NCI-H2196 treated with DMSO at 0.1 percent for 48 hours (cell line): ENCODE measurements at regions not wholly inside any gene's neighbourhood (a gene's known extent, or its start where the extent isn't known, plus 50 kb on each side); places are given as distances from the start of the nearest gene placed in this dataset.

Source experiments
- DNase-seq: peaks from one replicate; lab custom pipeline; 2025; ENCODE audit not compliant: unreplicated experiment; lab: John Stamatoyannopoulos, UW

DNA sequence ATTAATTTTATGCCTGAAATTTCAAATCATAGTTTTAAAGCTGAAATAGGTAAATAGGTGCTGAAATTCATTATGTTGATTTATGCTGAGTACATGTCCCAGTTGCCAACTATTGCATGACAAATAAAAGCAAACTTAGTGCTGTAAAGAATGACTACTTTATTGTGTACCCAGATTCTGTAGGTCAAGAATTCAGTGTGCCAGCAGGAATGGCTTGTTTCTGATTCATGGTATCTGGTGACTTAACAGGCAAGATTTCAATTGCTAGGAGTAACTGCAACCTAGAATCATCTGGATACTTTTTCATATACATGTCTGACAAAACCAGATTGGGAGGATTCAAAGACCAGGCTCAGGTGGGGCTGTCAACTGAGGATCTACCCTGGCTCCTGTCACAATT is 678.4 kb upstream of the ADAMTS5 start:
- DNase-seq: no peak

DNA sequence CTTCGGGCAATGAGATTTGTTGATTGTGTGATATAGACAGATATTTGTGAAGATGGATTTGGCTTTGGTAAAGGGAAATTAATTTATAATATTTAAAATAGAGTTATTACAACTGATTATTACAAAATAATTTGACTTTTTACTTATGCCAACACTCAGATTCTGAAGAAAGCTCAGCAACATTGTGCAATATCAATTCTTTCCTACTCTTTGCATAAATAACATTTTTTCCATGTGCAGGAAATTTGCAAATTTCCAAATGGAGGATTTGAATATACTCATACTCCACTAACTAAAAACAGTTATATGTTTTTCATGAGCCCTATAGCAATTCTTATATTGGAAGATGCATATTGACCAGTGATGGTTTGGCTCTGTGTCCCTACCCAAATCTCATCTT is 676.4 kb upstream of the ADAMTS5 start:
- no peak for DNase-seq

DNA sequence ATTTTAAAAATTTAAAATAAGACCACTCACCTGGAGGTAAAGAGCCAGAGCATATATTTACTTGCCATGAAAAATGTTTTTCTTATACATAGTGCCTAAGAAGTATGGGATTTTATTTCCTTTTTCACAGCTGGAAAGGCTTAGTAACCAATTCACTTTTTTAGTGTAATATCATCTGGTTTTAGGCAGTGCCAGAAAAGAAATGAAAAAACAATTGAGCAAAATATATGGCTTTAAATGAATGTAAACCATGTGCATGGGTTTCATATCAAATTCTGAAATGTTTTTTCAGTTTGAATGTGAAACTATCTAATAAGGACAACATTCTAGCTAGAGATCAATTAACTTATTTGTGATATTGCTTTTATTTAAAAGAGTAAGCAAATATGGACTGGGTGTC is 672.4 kb upstream of the ADAMTS5 start:
- DNase-seq: no peak

DNA sequence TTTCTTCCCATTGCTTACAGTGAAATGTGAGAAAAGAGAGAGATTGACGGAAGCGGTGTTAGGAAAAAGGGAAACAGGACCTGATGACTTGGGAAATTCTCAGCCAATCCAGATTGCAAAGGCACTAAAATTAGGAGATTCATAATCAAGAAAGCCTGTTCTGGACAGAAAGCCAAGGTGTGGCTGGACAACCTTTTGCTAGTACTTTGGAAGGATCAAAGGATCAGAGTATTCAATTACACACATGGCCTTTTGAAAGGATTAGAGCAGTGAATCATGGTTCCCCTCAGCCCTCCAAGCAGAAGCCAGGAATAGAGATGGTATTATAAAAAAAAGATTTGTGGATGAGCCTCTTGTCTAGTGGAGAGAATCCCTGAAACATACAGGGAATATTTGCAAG is 669.8 kb upstream of the ADAMTS5 start:
- no peak for DNase-seq

DNA sequence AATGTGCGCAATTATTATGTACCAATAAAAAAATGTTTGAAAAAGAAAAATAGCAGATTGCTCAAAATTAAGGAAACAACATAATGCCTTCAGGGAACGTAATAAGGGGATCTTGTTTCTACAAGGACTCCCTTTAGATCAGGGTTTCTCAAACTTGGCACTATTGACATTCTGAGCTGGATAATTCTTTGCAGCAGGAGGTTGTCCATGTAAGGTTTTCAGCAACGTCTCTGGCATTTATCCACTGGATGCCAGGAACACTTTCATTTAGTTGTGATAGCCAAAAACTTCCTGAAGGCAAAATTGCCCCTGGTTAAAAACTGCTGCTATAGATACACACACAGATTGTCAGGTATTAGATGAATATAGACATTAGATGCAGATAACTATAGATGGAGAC is 666.7 kb upstream of the ADAMTS5 start:
- no peak for DNase-seq

DNA sequence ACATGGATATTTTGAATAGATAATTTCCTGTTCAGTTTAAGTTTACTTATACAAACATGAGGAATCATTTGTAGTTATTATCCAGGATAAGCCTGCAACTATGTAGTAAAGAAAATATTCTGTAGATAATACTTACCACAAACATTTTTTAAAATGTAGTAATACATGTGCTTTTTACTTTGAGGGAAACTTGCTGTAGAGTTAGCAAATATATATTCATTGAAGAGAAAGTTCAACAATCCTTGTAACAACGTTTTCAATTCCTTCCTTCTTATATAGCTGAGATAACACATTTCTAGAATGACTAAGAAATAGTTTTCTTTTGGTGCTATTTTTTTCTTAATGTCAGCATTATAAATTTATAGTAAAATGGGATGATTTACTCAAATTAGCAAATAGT is 664.6 kb upstream of the ADAMTS5 start:
- no peak for DNase-seq

DNA sequence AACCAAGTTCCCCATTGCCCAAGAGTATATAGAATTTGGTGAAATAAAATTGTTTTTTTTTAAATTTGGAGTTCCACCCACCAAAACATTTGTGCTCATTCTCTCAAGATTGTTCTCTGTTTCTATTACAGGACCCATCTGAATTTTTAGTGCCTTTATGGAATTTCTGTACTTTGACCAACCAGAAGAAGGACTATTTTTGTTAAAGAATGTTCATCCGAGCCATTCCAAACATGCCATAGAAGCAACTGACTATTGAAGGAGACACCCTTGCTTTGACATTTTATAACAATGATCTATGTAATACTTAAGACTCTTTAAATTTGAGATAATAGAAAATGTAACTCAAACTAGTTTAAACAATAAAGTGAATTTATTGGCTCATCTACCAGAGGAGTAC is 655.7 kb upstream of the ADAMTS5 start:
- DNase-seq: no peak

DNA sequence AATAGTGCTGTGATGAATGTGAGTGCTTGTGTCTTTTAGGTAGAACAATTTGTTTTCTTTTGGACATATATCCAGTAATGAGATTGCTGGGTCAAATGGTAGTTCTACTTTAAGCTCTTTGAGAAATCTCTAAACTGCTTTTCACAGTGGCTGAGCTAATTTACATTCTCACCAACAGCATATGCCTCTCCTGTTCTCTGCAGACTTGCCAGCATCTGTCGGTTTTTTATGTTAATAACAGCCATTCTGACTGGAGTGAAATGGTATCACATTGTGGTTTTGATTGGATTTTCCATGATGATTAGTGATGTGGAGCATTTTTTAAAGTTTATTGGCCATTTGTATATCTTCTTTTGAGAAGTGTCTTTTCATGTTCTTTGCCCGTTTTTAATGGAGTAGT is 647.3 kb upstream of the ADAMTS5 start:
- DNase-seq: no peak

DNA sequence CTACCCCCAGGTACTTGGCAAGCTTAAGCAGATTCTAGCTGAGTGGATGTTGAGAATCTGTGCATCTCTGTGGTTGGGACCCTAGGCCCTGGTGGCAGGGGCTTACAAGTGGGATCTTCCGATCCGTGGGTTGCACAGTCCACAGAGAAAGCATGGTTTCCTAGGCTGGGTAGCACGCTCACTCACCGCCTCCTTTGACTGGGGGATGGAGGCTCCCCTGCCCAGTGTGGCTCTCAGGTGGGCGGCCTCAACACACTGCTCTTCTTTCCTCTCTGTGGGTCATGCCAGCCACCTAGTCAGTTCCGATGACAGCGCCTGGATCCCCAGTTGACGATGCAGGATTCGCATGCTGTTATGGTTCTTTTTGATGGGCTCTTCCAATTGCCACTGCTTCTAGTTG is 639.5 kb upstream of the ADAMTS5 start:
- no peak for DNase-seq

DNA sequence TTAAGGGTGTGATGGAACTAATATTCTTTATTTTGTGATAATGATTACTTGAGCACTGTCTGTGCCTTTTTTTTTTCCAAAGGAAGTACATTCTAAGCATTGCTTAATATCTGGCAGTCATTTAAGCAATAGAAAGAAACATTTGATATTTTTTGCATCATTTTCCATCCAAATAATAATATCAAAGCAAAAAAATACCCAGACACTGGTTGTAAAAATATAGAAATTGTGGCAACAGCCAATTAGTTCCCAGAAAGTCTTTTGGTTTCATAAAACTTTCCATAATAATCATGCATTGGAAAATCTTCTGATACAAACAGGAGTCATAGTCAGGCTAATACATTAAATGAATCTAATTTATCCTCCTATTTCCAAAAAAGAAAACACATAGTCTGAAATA is 629.3 kb upstream of the ADAMTS5 start:
- no peak for DNase-seq

DNA sequence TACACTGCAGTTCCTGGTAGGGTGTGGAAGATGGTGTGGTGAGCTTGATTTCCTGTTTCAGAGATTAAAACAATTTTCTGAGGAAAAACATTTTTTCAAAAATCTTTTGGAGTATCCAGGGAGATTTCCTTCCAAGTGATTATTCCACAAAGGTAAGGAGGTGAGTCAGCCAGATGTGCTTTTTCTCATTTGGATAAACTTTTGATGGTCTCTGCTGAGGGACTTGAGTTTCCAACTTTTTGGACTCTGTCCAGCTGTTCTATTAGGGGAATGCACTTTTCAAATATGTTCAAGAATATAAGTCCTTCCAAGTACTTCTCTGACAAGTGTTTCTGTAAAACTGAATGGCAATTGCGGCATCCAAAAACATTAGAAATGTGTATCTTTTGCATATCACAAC is 628.8 kb upstream of the ADAMTS5 start:
- no peak for DNase-seq

DNA sequence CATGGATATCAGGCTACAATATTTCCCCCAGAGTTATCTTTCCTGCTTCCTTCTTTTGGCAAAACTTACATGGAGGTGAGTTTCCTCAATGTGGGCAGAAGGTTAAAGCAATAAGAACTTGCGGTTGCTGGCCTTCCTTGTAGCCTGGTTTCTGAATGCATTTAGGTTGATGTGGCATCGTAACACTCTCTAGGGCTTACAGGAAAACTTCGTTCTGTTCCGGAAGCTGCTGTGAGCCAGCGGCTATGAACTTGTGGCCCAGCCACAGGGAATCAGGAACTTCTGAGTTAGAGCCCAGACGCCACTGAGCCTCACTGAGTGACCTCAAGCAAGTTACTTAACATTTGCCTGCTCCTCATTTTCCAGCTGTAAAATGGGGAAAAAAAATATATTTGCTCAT is 623.4 kb upstream of the ADAMTS5 start:
- DNase-seq: no peak

DNA sequence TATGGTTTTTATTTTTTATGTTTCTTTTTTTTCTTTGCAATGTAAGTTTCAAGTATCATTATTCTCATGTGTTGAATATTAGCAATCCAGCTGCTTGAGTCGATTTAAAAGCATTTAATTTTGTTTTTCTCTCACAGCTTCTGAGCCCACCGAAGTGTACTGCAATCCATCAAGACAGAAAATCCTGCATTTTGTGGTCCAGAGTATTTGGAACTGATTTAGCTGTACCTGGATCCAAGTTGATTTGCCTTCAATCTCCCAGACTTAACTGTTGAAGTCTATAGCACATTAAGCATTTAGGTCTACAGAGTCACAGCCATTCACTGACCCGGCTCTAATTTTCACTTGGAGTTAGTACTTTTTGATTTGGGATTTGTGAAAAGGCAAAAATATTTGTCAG is 622.9 kb upstream of the ADAMTS5 start:
- no peak for DNase-seq

DNA sequence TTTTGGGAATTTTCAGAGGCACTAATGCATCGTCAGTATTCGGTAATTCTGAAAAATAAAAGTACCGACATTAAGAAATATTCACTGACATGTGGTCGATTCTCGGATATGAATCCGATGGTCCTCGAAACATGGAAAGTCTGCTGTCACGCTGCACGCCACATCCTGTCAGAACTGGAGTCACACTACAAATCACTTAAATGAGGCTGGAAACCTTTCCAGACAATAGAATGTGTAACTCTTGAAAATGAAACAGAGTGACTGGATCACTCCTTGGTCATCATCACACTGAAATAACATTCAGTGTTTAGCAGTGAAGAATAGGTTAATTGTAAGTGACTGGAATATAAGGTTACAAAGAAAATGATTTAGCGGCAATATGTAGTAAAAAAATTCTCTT is 620.1 kb upstream of the ADAMTS5 start:
- no peak for DNase-seq

DNA sequence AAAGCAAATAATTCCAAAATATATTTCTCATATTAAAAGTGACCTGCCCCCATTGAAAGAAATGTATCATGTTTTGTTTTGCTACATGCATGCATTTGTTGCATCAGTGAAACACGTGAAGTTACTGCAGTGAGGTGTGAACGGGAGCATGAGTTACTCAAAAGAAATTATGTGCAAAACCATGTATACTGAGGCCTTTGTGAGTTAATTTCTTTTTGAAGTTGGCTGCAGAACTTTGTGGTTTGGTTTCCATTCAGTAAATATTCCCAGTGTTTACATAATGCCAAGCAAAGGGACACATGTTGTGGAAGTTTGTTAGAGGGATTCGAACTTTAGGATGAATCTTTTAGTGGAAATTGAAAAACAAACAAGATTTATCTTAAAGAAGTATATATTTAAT is 619.4 kb upstream of the ADAMTS5 start:
- DNase-seq: no peak

DNA sequence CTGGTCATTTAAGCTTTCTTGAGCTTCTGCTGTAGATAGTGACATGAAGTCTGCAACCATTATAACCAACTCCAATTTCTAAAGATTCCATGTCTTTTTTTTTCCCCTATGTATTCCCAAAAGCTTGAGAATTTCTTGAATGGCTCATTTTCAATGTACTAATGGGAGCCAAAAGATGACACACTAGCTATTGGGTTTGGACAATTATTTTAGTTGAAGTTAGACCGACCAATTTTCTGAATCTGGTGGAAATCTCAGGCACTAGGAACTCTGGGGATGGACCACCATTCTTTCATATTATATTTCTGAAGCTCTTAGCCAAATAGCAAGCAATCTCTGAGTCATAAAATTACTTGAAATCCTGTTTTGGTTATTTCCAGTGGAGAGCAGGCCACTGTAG is 617.4 kb upstream of the ADAMTS5 start:
- DNase-seq: no peak

DNA sequence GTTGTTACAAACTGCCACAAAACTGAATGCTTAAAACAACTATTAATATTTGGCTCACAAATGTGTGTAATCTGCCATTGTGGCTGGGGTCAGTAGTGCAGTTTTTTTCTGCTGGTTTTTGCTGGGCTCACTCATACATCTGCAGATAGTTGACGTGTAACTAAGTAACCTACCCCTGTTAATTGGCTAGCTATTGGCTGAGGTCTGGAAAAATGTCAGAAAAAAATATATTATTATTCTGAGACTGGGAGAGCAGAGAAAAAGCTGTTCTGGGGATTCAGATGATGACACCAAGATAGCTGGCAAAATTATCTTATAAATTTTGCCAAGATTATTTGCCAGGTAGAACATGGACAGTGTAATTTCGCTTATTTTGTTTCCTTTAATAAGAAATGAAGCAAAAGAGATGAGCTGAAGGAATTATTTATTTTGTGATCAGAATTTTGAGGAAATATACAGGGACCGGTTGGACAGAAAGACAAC is 616.1 kb upstream of the ADAMTS5 start:
- DNase-seq: no peak

DNA sequence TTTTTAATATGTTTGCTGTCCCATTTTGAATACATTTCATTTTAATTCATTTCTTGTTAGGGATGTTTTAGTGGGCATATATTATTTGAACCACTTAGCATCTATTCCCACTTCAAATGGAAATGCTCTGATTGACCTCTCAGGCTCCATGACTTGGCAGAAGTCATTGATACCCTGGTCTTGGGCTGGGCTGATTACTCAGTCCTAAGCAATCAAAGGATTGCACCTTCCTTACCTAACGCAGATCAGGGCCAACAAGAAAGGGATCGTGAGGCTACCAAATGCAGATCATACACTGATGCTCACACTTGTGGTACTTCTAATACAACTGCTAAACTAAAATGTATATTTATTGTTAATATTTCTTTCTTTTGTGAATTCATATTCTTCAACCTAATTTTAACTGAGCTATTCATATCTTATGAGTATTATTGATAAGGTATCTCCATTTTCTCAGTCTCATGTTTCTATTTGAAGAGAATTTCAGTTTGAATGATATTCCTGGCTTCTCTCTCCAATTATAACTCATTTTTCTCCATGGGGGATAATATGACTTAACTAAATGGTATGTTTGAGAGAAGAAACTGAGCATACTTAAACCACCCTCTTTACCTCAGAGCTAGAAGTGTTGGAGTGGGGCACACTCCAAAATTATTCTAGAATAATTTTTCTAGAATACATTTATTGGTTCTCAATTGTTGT is 615.5 kb upstream of the ADAMTS5 start:
- no peak for DNase-seq

DNA sequence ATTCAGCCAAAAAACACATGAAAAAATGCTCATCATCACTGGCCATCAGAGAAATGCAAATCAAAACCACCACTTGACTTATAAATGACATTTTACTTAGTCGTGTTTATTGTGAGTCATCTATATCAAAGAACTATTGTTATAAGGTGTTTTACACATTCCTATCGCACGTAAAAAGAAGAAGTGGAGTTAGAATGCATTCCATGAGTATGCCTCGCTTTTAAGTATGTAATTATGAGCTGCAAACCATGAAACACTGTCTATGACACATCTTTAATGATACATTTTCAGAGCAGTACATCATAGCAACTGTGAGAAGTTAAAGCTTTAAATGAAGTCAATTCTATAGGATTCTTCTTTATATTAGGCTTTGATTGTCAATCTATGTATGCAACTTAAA is 614.3 kb upstream of the ADAMTS5 start:
- no peak for DNase-seq

DNA sequence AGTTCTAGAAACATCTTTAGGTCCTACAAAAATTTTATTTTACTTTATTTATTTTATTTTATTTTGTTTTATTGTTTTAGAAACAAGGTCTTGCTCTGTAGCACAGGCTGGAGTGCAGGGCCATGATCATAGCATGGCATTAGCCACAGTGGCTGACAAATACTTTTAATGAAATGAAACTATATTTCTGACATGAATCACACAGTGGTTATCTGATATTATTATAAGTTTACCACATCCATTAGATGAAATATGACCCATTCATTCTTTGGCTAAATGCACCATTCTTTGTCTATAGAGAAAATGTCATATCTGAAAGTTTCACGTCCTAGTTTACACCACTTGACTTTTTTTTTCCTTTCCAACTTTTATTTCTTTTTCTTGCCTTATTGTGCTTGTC is 613.4 kb upstream of the ADAMTS5 start:
- no peak for DNase-seq

DNA sequence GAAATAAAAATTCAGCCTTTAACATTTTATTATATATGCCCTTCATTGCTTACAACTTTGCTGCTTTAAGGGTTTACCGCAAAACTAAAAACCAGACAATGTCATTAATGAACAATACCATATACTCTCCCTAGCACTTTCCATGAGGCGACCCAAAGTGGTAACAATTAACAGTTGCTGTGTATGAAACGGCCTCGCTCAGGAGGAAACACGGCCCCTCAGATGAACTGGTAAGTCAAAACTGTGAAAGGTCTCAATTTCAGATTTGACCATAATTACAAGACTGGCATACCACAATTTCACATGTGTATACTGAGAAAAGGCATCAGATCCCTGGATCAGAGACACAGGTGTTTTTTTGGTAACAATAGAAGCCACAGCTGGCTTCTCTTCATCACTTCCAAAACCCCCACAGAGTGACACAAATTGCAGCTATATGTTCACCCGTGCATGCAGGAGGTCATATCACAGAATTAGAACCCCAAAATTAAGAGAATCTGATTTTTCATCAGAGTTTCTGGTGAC is 611.9 kb upstream of the ADAMTS5 start:
- no peak for DNase-seq

DNA sequence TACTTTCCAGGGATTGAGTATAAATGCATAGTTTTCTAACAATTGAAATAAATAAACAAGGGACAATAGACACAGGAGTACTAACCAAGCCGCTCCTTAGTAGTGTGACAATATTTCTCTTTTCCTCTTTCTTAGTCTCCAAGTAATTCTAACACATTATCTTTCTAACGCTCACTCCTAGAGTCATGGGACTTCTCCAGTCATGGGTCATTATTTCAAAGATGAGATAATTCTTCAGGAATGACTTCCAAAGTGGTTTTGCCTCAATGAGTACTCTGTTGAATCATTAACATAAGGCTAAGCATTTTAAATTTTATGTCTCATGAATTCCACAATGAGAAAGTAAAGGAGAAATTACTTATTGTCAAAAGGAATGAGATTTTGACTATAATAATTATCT is 605.8 kb upstream of the ADAMTS5 start:
- no peak for DNase-seq

DNA sequence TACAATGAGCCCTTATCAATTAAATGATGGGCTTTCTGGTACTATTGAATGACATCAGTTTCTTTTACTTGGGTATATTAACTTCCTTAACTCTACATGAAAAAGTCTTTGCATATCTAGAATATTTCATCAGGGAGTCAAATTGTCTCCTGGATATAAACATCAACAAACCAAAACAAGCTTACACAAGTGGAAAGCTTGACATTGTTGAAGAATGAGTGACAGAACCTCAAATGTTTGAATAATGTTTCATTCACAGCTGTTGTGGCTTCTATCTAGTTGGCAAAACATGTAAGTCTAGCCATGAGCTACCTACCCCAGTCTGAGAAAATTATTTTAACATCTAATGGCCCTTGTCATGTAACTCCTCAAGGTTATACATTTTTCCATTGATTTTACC is 604.8 kb upstream of the ADAMTS5 start:
- DNase-seq: no peak
